Esophagus squamous epithelium (tissue), 5 donors: ENCODE measurements at regions not wholly inside any gene's neighbourhood (a gene's known extent, or its start where the extent isn't known, plus 50 kb on each side); places are given as distances from the start of the nearest gene placed in this dataset.
A peak's percentile ranks its signal among the peaks of the same experiment; 100 is the strongest.

Experiments
- DNase-seq: peaks from one replicate; lab custom pipeline; 2025; lab: John Stamatoyannopoulos, UW
- H3K27ac ChIP-seq, 4 donors: fragments of 200-600 bp; sonication (generic); one replicate each; pipeline ENCODE4 v1.5.1; 2016 to 2019; ENCODE audit warnings: mild to moderate bottlenecking in 1 of 4
- H3K27me3 ChIP-seq, 4 donors: fragments of 200-600 bp; sonication (generic); 1 replicate in 3 of 4; 2 replicates in 1 of 4; pipeline versions ENCODE4 v1.5.1 to v1.6.0; 2017 to 2021; ENCODE audit warnings: antibody characterized with exemption in 1 of 4
- H3K36me3 ChIP-seq, 3 donors: fragments of 200-600 bp; sonication (generic); one replicate each; pipeline ENCODE4 v1.5.1; 2016 to 2019
- H3K4me1 ChIP-seq, 3 donors: fragments of 200-600 bp; sonication (generic); one replicate each; pipeline ENCODE4 v1.5.1; 2017 to 2019
- H3K4me3 ChIP-seq, 4 donors: fragments of 200-600 bp; sonication (generic); 1 replicate in 3 of 4; 2 replicates in 1 of 4; pipeline ENCODE4 v1.5.1; 2016 to 2019; ENCODE audit warnings: mild to moderate bottlenecking in 2 of 4, moderate library complexity in 1 of 4
- H3K9me3 ChIP-seq, 3 donors: fragments of 200-600 bp; sonication (generic); one replicate each; pipeline ENCODE4 v1.5.1; 2016 to 2019
- CTCF ChIP-seq, 6 experiments: fragments of 450-650 bp in 4 of 6; fragments of 200-600 bp in 2 of 6; sonication (generic) in 2 of 6; IDR thresholded peaks; one replicate each; pipeline ENCODE4 v1.5.1; 2016 to 2019; ENCODE audit warnings: antibody characterized with exemption in 6 of 6, mild to moderate bottlenecking in 4 of 6, moderate library complexity in 4 of 6
- POLR2A ChIP-seq, 4 donors: fragments of 450-650 bp; IDR thresholded peaks; one replicate each; pipeline ENCODE4 v1.6.1; 2017; ENCODE audit warnings: antibody characterized with exemption in 4 of 4, mild to moderate bottlenecking in 4 of 4, moderate library complexity in 3 of 4
- WGBS, 2 donors: methylation state at CpG; one replicate each; pipeline ENCODE4 v1.1.5; 2018; 5-methylcytosine and 5-hydroxymethylcytosine counted together
- intact Hi-C: fragments of 100-400 bp; cut with DNase I; formaldehyde crosslinking; loops from one replicate; pipeline ENCODE4 v1.15.0; 2022
- donor health status: DM: yes; HTN: yes; CAD: no.

GRCh38 chr19:28636016-28636629, 576.8 kb downstream of the UQCRFS1 start:
- Histone ChIP-seq H3K4me1 (no peaks in the 10 kb centered on the region), H3K4me3 (no peak overlapping the region), H3K27ac (no peak overlapping the region), H3K9me3 (peaks cover 0 to 46% (median 0%) of the 10 kb centered on the region in 3 donors), H3K36me3 (no peaks in the 10 kb centered on the region), H3K27me3 (no peaks in the 10 kb centered on the region)
- intact Hi-C loops, result no loop called here
- TF ChIP-seq POLR2A (IDR thresholded peaks at IDR 0.05) (no peak), CTCF (IDR thresholded peaks at IDR 0.05) (no peak)
- 84 to 85% methylated on average over 5 of the region's 5 CpGs for WGBS, 2 donors
- no peak for DNase-seq

- Histone ChIP-seq H3K27ac (no peak overlapping the region), H3K9me3 (peaks cover 0 to 38% (median 0%) of the 10 kb centered on the region in 3 donors), H3K4me1 (no peaks in the 10 kb centered on the region), H3K27me3 (no peaks in the 10 kb centered on the region), H3K36me3 (no peaks in the 10 kb centered on the region), H3K4me3 (no peak overlapping the region)
- no peak for DNase-seq
- intact Hi-C loops, result no loop called here
- 50 to 56% methylated on average over 1 of the region's 1 CpG for WGBS, 2 donors
- TF ChIP-seq CTCF (IDR thresholded peaks at IDR 0.05), result no peak
- TF ChIP-seq POLR2A (IDR thresholded peaks at IDR 0.05), result no peak
Measured at GRCh38 chr19:28634837-28635236, 578.1 kb downstream of the UQCRFS1 start.

GRCh38 chr19:28634019-28634328, 579.0 kb downstream of the UQCRFS1 start:
- Histone ChIP-seq H3K4me1 (no peaks in the 10 kb centered on the region), H3K4me3 (no peak overlapping the region), H3K9me3 (peaks cover 0 to 38% (median 0%) of the 10 kb centered on the region in 3 donors), H3K27me3 (no peaks in the 10 kb centered on the region), H3K36me3 (no peaks in the 10 kb centered on the region), H3K27ac (no peak overlapping the region)
- DNase-seq, result no peak
- no peak for TF ChIP-seq POLR2A (IDR thresholded peaks at IDR 0.05)
- peak in 1 of 6 experiments; percentile 1 for TF ChIP-seq CTCF (IDR thresholded peaks at IDR 0.05)
- intact Hi-C loops, result no loop called here

- intact Hi-C loops, result no loop called here
Measured at GRCh38 chr19:28633319-28634018, 579.5 kb downstream of the UQCRFS1 start.

More at GRCh38 chr19:28633319-28634018, 579.5 kb downstream of the UQCRFS1 start:
- Histone ChIP-seq H3K27ac (no peak overlapping the region), H3K9me3 (peaks cover 0 to 38% (median 0%) of the 10 kb centered on the region in 3 donors), H3K4me1 (no peaks in the 10 kb centered on the region), H3K27me3 (no peaks in the 10 kb centered on the region), H3K36me3 (no peaks in the 10 kb centered on the region), H3K4me3 (no peak overlapping the region)
- no peak for DNase-seq
- TF ChIP-seq CTCF (IDR thresholded peaks at IDR 0.05) (peak in 5 of 6 experiments; percentile 32 to 53 (median 46)), POLR2A (IDR thresholded peaks at IDR 0.05) (no peak)
- WGBS, 2 donors, result 7 to 23% methylated on average over 4 to 6 of the region's 8 CpGs
